CD4-positive, alpha-beta T cell treated with Interleukin-4 for 4 hours (primary cell): ENCODE measurements at regions not wholly inside any gene's neighbourhood (a gene's known extent, or its start where the extent isn't known, plus 50 kb on each side); places are given as distances from the start of the nearest gene placed in this dataset.
"Not testable (repeated sequence)": the region's sequence is repeated elsewhere in the genome, so short reads cannot be mapped to it uniquely, and the experiment has no call there.

Source experiments
- DNase-seq: peaks from one replicate; pipeline ENCODE4 v3.0.0-alpha.2; 2020

GRCh38 chr17:33712120-33712519 is 419.0 kb upstream of the ASIC2 start:
- no peak for DNase-seq

- no peak for DNase-seq
Observed at GRCh38 chr17:33716957-33717356, 423.9 kb upstream of the ASIC2 start.

- not testable (repeated sequence) for DNase-seq
Observed at GRCh38 chr17:33723736-33724135, 430.6 kb upstream of the ASIC2 start.

GRCh38 chr17:33725675-33726271 is 432.7 kb upstream of the ASIC2 start:
- DNase-seq, result peak; percentile 11

GRCh38 chr17:33730131-33730530 is 437.0 kb upstream of the ASIC2 start:
- no peak for DNase-seq

GRCh38 chr17:33732116-33732515 is 439.0 kb upstream of the ASIC2 start:
- no peak for DNase-seq

GRCh38 chr17:33739714-33740113 is 446.6 kb upstream of the ASIC2 start:
- no peak for DNase-seq

- DNase-seq, result no peak
Observed at GRCh38 chr17:33745047-33745760, 452.1 kb upstream of the ASIC2 start.

GRCh38 chr17:33749171-33749570 is 456.1 kb upstream of the ASIC2 start:
- no peak for DNase-seq

GRCh38 chr17:33750943-33751701 is 458.0 kb upstream of the ASIC2 start:
- DNase-seq, result peak; percentile 68

- no peak for DNase-seq
Observed at GRCh38 chr17:33751702-33752065, 458.6 kb upstream of the ASIC2 start.

GRCh38 chr17:33753452-33753851 is 460.4 kb upstream of the ASIC2 start:
- no peak for DNase-seq

GRCh38 chr17:33756021-33756420 is 462.9 kb upstream of the ASIC2 start:
- no peak for DNase-seq

- DNase-seq, result no peak
Observed at GRCh38 chr17:33765871-33766270, 472.8 kb upstream of the ASIC2 start.

- no peak for DNase-seq
Observed at GRCh38 chr17:33766721-33767120, 473.6 kb upstream of the ASIC2 start.

- DNase-seq, result no peak
Observed at GRCh38 chr17:33769066-33769465, 476.0 kb upstream of the ASIC2 start.

GRCh38 chr17:33776304-33776703 is 478.8 kb upstream of the CCL2 start:
- no peak for DNase-seq

GRCh38 chr17:33776903-33777302 is 478.2 kb upstream of the CCL2 start:
- no peak for DNase-seq

- no peak for DNase-seq
Observed at GRCh38 chr17:33777674-33778073, 477.4 kb upstream of the CCL2 start.

GRCh38 chr17:33778505-33779233 is 476.4 kb upstream of the CCL2 start:
- DNase-seq, result no peak

- peak; percentile 39 for DNase-seq
Observed at GRCh38 chr17:33779234-33779591, 475.9 kb upstream of the CCL2 start.

GRCh38 chr17:33785281-33785680 is 469.8 kb upstream of the CCL2 start:
- DNase-seq, result no peak

GRCh38 chr17:33786478-33786877 is 468.6 kb upstream of the CCL2 start:
- DNase-seq, result no peak

- no peak for DNase-seq
Observed at GRCh38 chr17:33789658-33790057, 465.4 kb upstream of the CCL2 start.
